AG09319 (cell line): ENCODE measurements at regions not wholly inside any gene's neighbourhood (a gene's known extent, or its start where the extent isn't known, plus 50 kb on each side); places are given as distances from the start of the nearest gene placed in this dataset.

Source experiments
- DNase-seq: peaks from one replicate; pipeline ENCODE4 v3.0.0-alpha.2; 2010; ENCODE audit warnings: low read depth; ENCODE audit errors: extremely low read depth
- TF ChIP-seq, protein P1 (sequence below): IDR thresholded peaks from 2 replicates; pipeline ENCODE4 v1.5.1; 2011; ENCODE audit warnings: low read depth, mild to moderate bottlenecking, inconsistent platforms, low read length, moderate library complexity

DNA sequence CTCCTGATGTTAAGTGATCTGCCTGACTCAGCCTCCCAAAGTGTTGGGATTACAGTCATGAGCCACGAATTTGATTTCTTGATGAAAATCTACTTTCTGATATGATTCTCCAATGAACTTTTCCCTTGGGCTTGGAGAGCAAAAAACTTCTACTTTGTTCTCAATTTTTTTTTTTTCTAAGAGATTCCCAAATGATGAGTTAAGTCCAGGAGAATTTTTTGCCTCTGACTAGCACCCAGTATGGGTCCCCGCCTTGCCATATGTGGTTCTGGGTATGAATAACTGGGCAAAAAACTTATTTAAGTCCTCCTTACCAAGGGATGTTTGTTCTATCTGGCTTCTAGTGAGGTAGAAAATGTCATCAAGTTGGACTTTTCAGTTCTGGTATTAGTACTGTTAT is 147.9 kb upstream of the LYZL1 start:
- TF ChIP-seq, protein P1, sequence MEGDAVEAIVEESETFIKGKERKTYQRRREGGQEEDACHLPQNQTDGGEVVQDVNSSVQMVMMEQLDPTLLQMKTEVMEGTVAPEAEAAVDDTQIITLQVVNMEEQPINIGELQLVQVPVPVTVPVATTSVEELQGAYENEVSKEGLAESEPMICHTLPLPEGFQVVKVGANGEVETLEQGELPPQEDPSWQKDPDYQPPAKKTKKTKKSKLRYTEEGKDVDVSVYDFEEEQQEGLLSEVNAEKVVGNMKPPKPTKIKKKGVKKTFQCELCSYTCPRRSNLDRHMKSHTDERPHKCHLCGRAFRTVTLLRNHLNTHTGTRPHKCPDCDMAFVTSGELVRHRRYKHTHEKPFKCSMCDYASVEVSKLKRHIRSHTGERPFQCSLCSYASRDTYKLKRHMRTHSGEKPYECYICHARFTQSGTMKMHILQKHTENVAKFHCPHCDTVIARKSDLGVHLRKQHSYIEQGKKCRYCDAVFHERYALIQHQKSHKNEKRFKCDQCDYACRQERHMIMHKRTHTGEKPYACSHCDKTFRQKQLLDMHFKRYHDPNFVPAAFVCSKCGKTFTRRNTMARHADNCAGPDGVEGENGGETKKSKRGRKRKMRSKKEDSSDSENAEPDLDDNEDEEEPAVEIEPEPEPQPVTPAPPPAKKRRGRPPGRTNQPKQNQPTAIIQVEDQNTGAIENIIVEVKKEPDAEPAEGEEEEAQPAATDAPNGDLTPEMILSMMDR: no peak
- peak; percentile 63 for DNase-seq

DNA sequence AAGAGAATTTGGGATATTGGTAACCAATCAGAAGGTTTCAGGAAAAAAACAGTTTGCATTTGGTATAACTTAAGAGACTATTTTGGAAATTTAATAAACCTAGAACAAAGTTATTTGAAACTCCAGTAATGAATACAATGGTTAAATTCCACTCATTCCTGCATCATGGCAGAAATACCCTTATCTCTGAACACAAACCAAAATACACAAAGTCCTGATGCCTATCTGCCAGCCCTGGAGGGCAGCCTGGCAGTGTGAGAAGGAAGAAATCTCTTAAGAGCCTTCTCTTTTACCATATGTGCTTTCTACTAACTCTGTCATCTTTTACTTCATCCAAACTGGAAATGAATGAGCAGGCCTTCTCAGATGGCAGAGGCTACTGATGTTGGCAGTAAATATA is 147.1 kb upstream of the LYZL1 start:
- DNase-seq: no peak
- TF ChIP-seq, protein P1: no peak

DNA sequence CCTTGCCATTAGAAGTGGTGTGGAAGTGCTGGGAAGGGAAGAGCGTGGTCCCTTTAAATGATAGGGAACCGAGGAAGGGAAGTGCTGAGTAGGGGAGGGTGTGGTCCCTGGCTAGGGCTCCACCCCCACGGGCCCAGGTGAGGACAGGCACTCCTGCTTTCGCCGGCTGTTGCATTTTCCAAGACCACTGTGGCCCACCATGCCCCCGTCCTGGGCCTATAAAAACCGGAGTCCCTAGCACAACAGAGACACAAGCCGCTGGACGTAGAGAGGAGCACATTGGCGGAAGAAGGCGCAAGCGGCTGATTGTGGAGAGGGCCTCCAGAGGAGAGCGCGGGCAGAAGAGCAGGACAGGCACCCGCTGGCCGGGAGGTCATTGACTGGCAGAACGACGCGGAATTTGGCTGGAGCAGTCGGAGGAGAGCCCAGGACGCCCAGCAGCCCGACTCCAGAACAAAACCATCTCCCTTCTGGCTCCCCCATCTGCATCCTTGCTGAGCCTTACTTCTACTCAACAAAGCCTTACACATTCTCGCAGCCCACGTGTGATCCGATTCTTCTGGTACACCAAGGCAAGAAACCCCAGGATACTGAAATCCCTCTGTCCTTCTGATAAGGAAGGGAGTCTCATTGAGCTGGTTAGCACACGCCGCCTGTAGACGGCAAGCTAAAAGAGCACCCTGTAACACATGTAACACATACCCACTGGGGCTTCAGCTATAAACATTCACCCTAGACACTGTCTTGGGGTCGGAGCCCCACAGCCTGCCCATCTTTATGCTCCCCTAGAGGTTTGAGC is 146.2 kb upstream of the LYZL1 start:
- TF ChIP-seq, protein P1: no peak
- no peak for DNase-seq

DNA sequence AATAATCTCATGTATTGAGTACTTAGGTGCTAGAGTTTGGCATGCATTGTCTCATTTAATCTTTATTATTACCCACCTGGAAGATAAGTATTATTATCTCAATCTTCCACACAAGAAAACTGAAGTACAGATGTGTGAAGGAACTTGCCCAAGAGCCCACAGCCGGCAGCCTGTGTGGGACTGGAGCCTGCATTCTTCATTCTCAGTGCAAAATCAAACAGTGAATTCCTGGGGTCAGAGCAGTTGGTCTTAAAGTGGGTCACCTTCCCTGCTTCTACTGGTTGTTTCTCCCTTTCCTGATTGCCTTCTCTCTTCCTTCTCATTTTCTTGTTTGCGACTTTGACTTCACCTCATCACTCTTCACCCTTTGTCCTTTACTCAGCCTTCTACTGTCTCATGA is 144.7 kb upstream of the LYZL1 start:
- no peak for DNase-seq
- TF ChIP-seq, protein P1: no peak

DNA sequence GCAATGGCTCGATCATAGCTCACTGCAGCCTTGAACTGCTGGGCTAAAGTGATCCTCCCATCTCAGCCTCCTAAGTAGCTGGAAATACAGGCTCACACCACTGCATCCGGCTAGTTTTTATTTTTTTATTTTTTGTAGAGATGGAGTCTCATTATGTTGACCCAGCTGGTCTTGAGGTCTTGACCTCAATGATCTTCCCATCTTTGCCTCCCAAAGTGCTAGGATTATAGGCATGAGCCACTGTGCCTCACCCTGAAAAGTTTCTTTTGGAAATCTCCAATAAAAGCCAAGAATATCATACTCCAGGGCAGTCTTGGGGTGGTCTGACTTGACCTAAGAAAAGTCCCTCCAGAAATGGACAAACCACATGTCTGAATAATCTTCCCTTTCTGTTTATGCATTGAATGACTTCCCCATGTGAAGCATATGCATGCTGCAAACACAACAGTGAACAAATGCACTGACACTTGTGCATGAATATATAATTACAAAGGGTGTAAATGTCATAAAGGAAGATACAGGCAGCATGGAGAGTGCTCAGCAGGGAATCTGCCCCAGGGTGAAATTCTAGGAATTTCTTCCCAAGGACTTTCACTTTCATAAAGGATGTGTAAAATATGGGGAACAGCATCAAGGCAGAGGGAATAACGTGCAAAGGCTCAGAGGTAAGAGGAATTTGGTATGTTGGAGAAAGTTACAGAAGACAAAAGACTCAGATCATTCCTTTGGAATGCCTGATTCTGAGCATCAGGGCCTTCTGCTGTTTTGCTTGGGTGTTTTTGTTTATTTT is 142.4 kb upstream of the LYZL1 start:
- DNase-seq: no peak
- TF ChIP-seq, protein P1: no peak

DNA sequence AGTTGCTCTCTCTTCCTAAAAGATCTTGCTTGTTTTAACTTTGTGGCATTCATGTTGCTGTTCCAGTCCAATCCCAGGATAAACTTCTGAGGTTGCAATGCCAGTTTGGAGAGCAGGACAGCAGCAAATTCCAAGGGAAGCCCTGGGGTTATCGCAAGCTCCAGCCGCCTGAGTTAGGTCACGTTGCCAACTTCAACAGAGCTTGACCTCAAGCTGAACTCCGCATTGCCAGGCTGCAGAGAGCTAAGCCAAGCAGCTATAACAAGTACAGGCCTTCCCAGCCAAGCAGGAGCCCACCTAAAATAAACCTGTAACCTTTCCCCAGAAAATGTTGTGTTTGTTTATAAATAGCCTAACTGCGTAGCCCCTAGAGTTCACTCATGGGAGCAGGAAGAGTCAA is 138.9 kb upstream of the LYZL1 start:
- no peak for DNase-seq
- TF ChIP-seq, protein P1: no peak

DNA sequence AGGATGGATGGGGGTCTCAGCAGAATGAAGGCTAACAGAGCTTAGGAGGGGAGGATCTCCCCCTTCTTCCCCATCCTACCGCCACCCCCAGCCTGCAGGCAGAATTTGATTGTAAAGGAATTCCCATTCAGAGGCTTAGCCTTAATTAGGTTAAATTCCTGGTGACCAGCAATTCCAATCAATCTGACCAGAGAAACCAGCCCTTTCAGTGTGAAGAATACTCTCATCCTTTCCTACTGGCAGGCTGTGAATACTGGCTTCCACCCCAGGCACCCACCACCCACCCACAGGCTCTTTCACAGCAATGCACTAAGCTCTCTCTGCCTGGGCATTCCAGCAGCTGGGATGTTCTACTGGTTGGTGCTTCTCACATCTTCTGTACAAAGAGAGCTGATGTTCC is 137.9 kb upstream of the LYZL1 start:
- TF ChIP-seq, protein P1: no peak

More for the DNA sequence above, 137.9 kb upstream of the LYZL1 start:
- DNase-seq: no peak
